Heart right ventricle (tissue), 16 donors: ENCODE measurements at regions not wholly inside any gene's neighbourhood (a gene's known extent, or its start where the extent isn't known, plus 50 kb on each side); places are given as distances from the start of the nearest gene placed in this dataset.

ENCODE experiments used
- ATAC-seq, 8 donors: fragments of 200-7000 bp; cut with Tn5 transposase; one replicate each; pipeline ENCODE4 v1.9.1; 2020; ENCODE audit warnings: mild to moderate bottlenecking in 8 of 8, moderate library complexity in 8 of 8, moderate number of reproducible peaks in 1 of 8
- DNase-seq, 2 donors: peaks; one replicate each; pipeline ENCODE4 v3.0.0-alpha.2; 2020
- H3K27ac ChIP-seq, 10 donors: fragments of 200-600 bp; sonication (generic) in 2 of 10; one replicate each; pipeline versions ENCODE4 v1.5.0 to v1.8.0; 2020 to 2022; ENCODE audit warnings: mild to moderate bottlenecking in 3 of 10
- H3K27me3 ChIP-seq, 7 donors: fragments of 200-600 bp; one replicate each; pipeline ENCODE4 v1.8.0; 2021 to 2022; ENCODE audit warnings: mild to moderate bottlenecking in 2 of 7
- H3K36me3 ChIP-seq, 9 donors: fragments of 200-600 bp; sonication (generic) in 1 of 9; one replicate each; pipeline versions ENCODE4 v1.5.0 to v1.8.0; 2020 to 2022; ENCODE audit warnings: mild to moderate bottlenecking in 2 of 9
- H3K4me1 ChIP-seq, 9 donors: fragments of 200-600 bp; sonication (generic) in 1 of 9; one replicate each; pipeline versions ENCODE4 v1.5.0 to v1.8.0; 2020 to 2022; ENCODE audit warnings: mild to moderate bottlenecking in 4 of 9
- H3K4me3 ChIP-seq, 10 donors: fragments of 200-600 bp; sonication (generic) in 2 of 10; one replicate each; pipeline versions ENCODE4 v1.5.0 to v1.8.0; 2020 to 2022; ENCODE audit warnings: mild to moderate bottlenecking in 7 of 10, moderate library complexity in 2 of 10
- H3K9me3 ChIP-seq, 11 donors: fragments of 200-600 bp in 10 of 11; sonication (generic) in 2 of 11; one replicate each; pipeline versions ENCODE4 v1.5.0 to v1.8.0; 2013 to 2022; ENCODE audit warnings: mild to moderate bottlenecking in 2 of 11, control low read depth in 1 of 11, moderate library complexity in 1 of 11
- WGBS, 2 donors: extraction: QIAGEN DNeasy Blood & Tissue Kit; methylation state at CpG; one replicate each; pipeline ENCODE4 v1.1.7; 2013; ENCODE audit warnings: inconsistent platforms in 1 of 2; 5-methylcytosine and 5-hydroxymethylcytosine counted together
- intact Hi-C, 10 donors: fragments of 100-400 bp; cut with DNase I; formaldehyde crosslinking; loops; one replicate each; pipeline versions ENCODE4 v1.11.1 to v1.14.2; 2022
- TF ChIP-seq, protein P1 (sequence below), 9 donors: fragments of 200-600 bp; sonication (generic) in 2 of 9; IDR thresholded peaks; one replicate each; pipeline versions ENCODE4 v1.5.0 to v1.8.0; 2021 to 2022; ENCODE audit warnings: antibody characterized with exemption in 9 of 9, mild to moderate bottlenecking in 5 of 9, moderate library complexity in 1 of 9
- donor health status: Arrhythmogenic right ventricular cardiomyopathy.
- donor health status: ischemic (EF 13 %, LVEDD 7.1; RV severe dilation, severe dysfunction).
- donor health status: healthy with polysubstance abuse.
- donor health status: DM: no; HTN: yes; CAD: no.
- donor health status: DM: no; HTN: no; CAD: no.
- donor health status: ischemic (EF 25% LVEDD 6.9; RV normal size, moderate dysfunction).
- donor health status: ischemic (EF 25% LVEDD 5.7; RV mildly dilated, moderate dysfunction).
- donor health status: healthy.
- donor health status: DM: yes; HTN: yes; CAD: no.
- donor health status: Ischemic cardiomyopathy.
- donor health status: ischemic (EF 35%, LVEDD 5.7; RV mildly dilated, moderate dysfunction).
- donor health status: nonischemic (EF 11% LVEDD 7.7; RV severe dilation, severe dysfunction).
- donor health status: DM: yes; HTN: yes; CAD: no.
- donor health status: PGD.
- donor health status: ischemic (EF 29% LVEDD 5.4; RV normal size, mild dysfunction).
- donor health status: nonischemic (EF 23%, LVEDD 6.1; RV moderate dilation, normal function).

DNA sequence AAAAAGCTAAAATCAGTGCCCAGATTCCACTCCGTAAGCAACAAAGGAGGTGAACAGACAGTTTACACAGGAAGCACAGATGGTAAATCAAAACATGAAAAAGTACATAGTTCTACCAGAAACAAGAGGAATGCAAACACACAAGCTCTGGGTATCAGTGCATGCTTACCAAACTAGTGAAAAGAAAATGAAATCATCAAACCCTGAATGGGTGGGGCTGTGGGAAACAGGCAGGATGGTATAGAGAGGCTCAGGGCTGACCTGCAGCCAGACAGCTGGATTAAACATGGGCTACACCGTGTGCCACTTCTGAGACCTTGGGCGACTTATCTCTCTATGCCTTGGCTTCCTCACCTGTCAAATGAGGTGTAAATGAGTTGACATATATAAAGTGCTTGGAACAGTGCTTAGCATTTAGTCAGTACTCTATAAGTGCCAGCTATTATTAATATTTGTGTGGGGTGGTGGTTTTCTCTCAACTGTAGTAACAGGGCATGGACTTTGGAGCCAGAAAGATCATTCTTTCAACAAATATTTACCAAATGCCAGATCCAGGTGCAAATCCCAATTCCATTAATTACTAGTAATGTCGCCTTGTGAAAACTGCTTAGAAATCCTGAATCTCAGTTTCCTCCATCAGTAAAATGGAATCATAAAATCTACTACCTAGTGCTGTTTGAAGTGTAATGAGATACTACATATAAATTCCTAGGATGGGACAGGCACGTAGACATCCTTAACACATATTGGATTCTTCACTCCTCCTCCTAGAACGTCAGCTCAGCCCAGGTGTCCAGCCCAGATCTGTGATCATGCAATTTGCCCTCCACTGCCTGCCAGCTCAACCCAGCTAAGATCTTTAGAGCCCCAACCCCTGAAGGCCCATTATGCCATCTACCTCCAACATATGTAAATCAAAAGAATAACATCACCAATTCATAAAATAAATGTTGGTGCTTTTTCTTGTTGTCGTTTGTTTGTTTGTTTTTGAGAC lies 55.5 kb upstream of the SMAD3 start:
- ATAC-seq = no peak
- Histone ChIP-seq H3K27ac (no peak overlapping the region), H3K4me1 (peaks cover 0 to 20% (median 16%) of the 10 kb centered on the region in 9 donors), H3K9me3 (peaks cover 0 to 2% (median 0%) of the 10 kb centered on the region in 11 donors), H3K36me3 (no peaks in the 10 kb centered on the region), H3K4me3 (no peak overlapping the region), H3K27me3 (no peaks in the 10 kb centered on the region)
- 81 to 82% methylated on average over 7 of the region's 7 CpGs for WGBS, 2 donors
- intact Hi-C loops = no loop called here
- TF ChIP-seq, protein P1, sequence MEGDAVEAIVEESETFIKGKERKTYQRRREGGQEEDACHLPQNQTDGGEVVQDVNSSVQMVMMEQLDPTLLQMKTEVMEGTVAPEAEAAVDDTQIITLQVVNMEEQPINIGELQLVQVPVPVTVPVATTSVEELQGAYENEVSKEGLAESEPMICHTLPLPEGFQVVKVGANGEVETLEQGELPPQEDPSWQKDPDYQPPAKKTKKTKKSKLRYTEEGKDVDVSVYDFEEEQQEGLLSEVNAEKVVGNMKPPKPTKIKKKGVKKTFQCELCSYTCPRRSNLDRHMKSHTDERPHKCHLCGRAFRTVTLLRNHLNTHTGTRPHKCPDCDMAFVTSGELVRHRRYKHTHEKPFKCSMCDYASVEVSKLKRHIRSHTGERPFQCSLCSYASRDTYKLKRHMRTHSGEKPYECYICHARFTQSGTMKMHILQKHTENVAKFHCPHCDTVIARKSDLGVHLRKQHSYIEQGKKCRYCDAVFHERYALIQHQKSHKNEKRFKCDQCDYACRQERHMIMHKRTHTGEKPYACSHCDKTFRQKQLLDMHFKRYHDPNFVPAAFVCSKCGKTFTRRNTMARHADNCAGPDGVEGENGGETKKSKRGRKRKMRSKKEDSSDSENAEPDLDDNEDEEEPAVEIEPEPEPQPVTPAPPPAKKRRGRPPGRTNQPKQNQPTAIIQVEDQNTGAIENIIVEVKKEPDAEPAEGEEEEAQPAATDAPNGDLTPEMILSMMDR (IDR thresholded peaks at IDR 0.05) = no peak
- no peak for DNase-seq

GRCh38 chr15:67010898-67011616 lies 54.3 kb upstream of the SMAD3 start:
- Histone ChIP-seq H3K4me1 (peaks cover 0 to 23% (median 16%) of the 10 kb centered on the region in 9 donors), H3K27me3 (no peaks in the 10 kb centered on the region), H3K27ac (no peak overlapping the region), H3K4me3 (no peak overlapping the region), H3K9me3 (peaks cover 0 to 2% (median 0%) of the 10 kb centered on the region in 11 donors), H3K36me3 (no peaks in the 10 kb centered on the region)
- TF ChIP-seq, protein P1 (IDR thresholded peaks at IDR 0.05) = no peak
- intact Hi-C loops = no loop called here
- 69 to 77% methylated on average over 7 of the region's 7 CpGs for WGBS, 2 donors
- ATAC-seq = no peak
- no peak for DNase-seq

DNA sequence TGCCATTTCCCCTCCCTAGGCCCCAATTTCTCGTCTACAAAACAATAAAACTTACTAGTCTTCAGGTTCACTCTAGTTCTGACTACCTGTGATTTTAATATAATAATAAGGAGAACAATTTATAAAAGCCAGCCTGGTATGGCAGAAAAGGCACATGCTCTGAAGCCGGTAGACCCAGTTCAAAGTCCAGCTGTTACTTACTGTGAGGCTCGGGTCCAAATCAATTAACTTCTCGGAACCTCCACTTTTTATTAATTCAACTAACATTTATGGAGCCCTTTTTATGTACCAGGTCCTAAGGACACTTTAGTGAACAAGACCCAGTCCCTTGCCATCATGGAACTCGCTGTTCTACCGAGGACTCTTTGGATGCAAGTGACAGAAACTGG lies 53.8 kb upstream of the SMAD3 start:
- H3K36me3 ChIP-seq = no peaks in the 10 kb centered on the region
- no peak overlapping the region for H3K27ac ChIP-seq
- DNase-seq (no peak), ATAC-seq (no peak)
- WGBS, 2 donors = 95% methylated on average over 6 of the region's 6 CpGs
- H3K9me3 ChIP-seq = peaks cover 0 to 2% (median 0%) of the 10 kb centered on the region in 11 donors
- H3K27me3 ChIP-seq = no peaks in the 10 kb centered on the region
- intact Hi-C loops = no loop called here
- peaks cover 0 to 23% (median 16%) of the 10 kb centered on the region in 9 donors for H3K4me1 ChIP-seq
- TF ChIP-seq, protein P1 (IDR thresholded peaks at IDR 0.05) = no peak
- no peak overlapping the region for H3K4me3 ChIP-seq

DNA sequence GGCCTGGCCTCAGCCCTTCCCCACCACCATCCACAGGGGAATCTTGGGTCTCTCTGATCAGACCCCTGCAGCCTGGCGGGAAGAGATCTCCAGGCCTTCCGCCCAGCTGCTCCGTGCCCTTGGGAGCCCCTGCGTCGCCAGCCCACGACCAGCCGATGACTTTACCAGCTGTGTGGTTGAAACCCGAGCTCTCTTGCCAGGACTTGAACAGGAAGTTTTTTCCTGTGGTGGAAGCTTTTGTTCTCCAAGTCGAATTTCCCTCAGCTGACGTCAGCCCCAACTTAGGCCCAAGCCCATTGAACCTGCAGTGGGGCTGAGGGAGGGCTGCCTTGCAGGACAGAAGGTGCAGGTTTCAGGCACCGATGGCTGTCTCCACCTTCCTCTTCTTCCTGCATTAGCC lies 51.7 kb upstream of the SMAD3 start:
- H3K4me3 ChIP-seq = no peak overlapping the region

More for the DNA sequence above, 51.7 kb upstream of the SMAD3 start:
- DNase-seq (peak; percentile 56 to 81), ATAC-seq (peak; percentile 82 to 95 (median 90))
- Histone ChIP-seq H3K4me1 (peaks cover 0 to 35% (median 23%) of the 10 kb centered on the region in 9 donors), H3K27me3 (no peaks in the 10 kb centered on the region), H3K27ac (peak overlapping the region in 8 of 10 donors; percentile 49 to 68 (median 60)), H3K36me3 (no peaks in the 10 kb centered on the region), H3K9me3 (peaks cover 0 to 2% (median 0%) of the 10 kb centered on the region in 11 donors)
- TF ChIP-seq, protein P1 (IDR thresholded peaks at IDR 0.05) = no peak
- intact Hi-C loops = no loop called here
- WGBS, 2 donors = 55 to 60% methylated on average over 11 of the region's 11 CpGs
